ENCODE measurements at regions not wholly inside any gene's neighbourhood (a gene's known extent, or its start where the extent isn't known, plus 50 kb on each side); places are given as distances from the start of the nearest gene placed in this dataset.
A peak's percentile ranks its signal among the peaks of the same experiment; 100 is the strongest.

- TF ChIP-seq, protein P1, sequence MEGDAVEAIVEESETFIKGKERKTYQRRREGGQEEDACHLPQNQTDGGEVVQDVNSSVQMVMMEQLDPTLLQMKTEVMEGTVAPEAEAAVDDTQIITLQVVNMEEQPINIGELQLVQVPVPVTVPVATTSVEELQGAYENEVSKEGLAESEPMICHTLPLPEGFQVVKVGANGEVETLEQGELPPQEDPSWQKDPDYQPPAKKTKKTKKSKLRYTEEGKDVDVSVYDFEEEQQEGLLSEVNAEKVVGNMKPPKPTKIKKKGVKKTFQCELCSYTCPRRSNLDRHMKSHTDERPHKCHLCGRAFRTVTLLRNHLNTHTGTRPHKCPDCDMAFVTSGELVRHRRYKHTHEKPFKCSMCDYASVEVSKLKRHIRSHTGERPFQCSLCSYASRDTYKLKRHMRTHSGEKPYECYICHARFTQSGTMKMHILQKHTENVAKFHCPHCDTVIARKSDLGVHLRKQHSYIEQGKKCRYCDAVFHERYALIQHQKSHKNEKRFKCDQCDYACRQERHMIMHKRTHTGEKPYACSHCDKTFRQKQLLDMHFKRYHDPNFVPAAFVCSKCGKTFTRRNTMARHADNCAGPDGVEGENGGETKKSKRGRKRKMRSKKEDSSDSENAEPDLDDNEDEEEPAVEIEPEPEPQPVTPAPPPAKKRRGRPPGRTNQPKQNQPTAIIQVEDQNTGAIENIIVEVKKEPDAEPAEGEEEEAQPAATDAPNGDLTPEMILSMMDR (IDR thresholded peaks at IDR 0.05) = no peak
- TF ChIP-seq EP300 (IDR thresholded peaks at IDR 0.05) = peak in 1 of 2 donors; percentile 14
Observed at GRCh38 chr4:74628852-74629620, 165.3 kb downstream of the BTC start.
